GM12878 (cell line): ENCODE measurements at regions not wholly inside any gene's neighbourhood (a gene's known extent, or its start where the extent isn't known, plus 50 kb on each side); places are given as distances from the start of the nearest gene placed in this dataset.

Experiments used
- ATAC-seq: fragments of 200-7000 bp; cut with Tn5 transposase; 3 replicates; pipeline ENCODE4 v1.9.1; 2020; ENCODE audit warnings: mild to moderate bottlenecking, moderate library complexity
- BruUV-seq: library from RNA; stranded (reverse); fragments of 400-500 nt; replicated peaks from 2 replicates; lab custom pipeline; 2021; lab: Mats Ljungman, UMichigan
- CTCF ChIA-PET: fragments of 300-600 bp; sonication (Branson Sonifier 250); formaldehyde crosslinking; extraction: SDS; loops from one replicate; lab custom pipeline; 2021; ENCODE audit warnings: inconsistent platforms; lab: Yijun Ruan, JAX
- POLR2A ChIA-PET: fragments of 350-600 bp; formaldehyde crosslinking; extraction: SDS; loops from one replicate; lab custom pipeline; 2021; ENCODE audit warnings: inconsistent platforms; lab: Charles Lee
- RAD21 ChIA-PET: fragments of 300-600 bp; sonication (Branson Sonifier 250); formaldehyde crosslinking; loops from one replicate; lab custom pipeline; 2023; ENCODE audit warnings: antibody characterized with exemption; ENCODE audit not compliant: unreplicated experiment; lab: Charles Lee
- SMC1A ChIA-PET: fragments of 300-600 bp; sonication (Branson Sonifier 250); formaldehyde crosslinking; loops from one replicate; lab custom pipeline; 2023; ENCODE audit not compliant: unreplicated experiment, uncharacterized antibody; lab: Charles Lee
- DNase-seq: peaks from one replicate; pipeline ENCODE4 v3.0.0-alpha.2; 2011; ENCODE audit warnings: low read depth, low spot score
- FAIRE-seq: peaks from 3 replicates; lab custom pipeline; 2011; peaks lifted over from hg19 to GRCh38; lab: Jason Lieb, UNC
- H2AFZ ChIP-seq: 2 replicates; pipeline ENCODE4 v1.6.0; 2011; ENCODE audit warnings: low read depth, low read length, control low read depth; ENCODE audit not compliant: control insufficient read depth
- H3K27ac ChIP-seq: 2 replicates; pipeline ENCODE4 v1.5.1; 2011; ENCODE audit warnings: control low read depth; ENCODE audit not compliant: control insufficient read depth, insufficient read depth
- H3K27me3 ChIP-seq, 2 experiments: replicated peaks in 1 of 2; 2 replicates each; pipeline versions ENCODE4 v1.6.0 to v1.6.1; 2011; ENCODE audit warnings: low read length in 1 of 2; ENCODE audit not compliant: control insufficient read depth in 2 of 2, insufficient read depth in 2 of 2
- H3K36me3 ChIP-seq, 2 experiments: 2 replicates each; pipeline ENCODE4 v1.5.1; 2011; ENCODE audit warnings: low read length in 1 of 2; ENCODE audit not compliant: control insufficient read depth in 2 of 2, insufficient read depth in 2 of 2
- H3K4me1 ChIP-seq: 2 replicates; pipeline ENCODE4 v1.6.1; 2011; ENCODE audit warnings: mild to moderate bottlenecking, low read length, moderate library complexity, mixed read lengths; ENCODE audit not compliant: control insufficient read depth, insufficient read depth
- H3K4me2 ChIP-seq: 2 replicates; pipeline ENCODE4 v1.6.0; 2011; ENCODE audit warnings: control low read depth; ENCODE audit not compliant: control insufficient read depth, insufficient read depth
- H3K4me3 ChIP-seq: fragments of 200-600 bp; sonication (generic); 2 replicates; pipeline ENCODE4 v1.5.1; 2016
- H3K79me2 ChIP-seq: 2 replicates; pipeline ENCODE4 v1.6.0; 2011; ENCODE audit warnings: low read length; ENCODE audit not compliant: control insufficient read depth, insufficient read depth
- H3K9ac ChIP-seq: 2 replicates; pipeline ENCODE4 v1.8.0; 2011; ENCODE audit warnings: low read length, control low read depth, mixed read lengths; ENCODE audit not compliant: control insufficient read depth, insufficient read depth
- H3K9me3 ChIP-seq: replicated peaks from 3 replicates; pipeline ENCODE4 v1.5.1; 2011; ENCODE audit warnings: mild to moderate bottlenecking, low read length; ENCODE audit not compliant: control insufficient read depth, insufficient read depth
- H4K20me1 ChIP-seq: 2 replicates; pipeline ENCODE4 v1.6.0; 2011; ENCODE audit not compliant: control insufficient read depth, insufficient read depth
- ATF3 ChIP-seq: IDR thresholded peaks from 2 replicates; pipeline ENCODE4 v1.6.1; 2011; ENCODE audit warnings: low read depth, mild to moderate bottlenecking, low read length, moderate library complexity, borderline replicate concordance; ENCODE audit errors: extremely low read depth
- BCLAF1 ChIP-seq: fragments of 450-650 bp; IDR thresholded peaks from 2 replicates; pipeline ENCODE4 v1.6.1; 2017; ENCODE audit warnings: antibody characterized with exemption, mild to moderate bottlenecking, moderate library complexity
- CBFB ChIP-seq: IDR thresholded peaks from 2 replicates; pipeline ENCODE4 v1.6.1; 2016; ENCODE audit warnings: antibody characterized with exemption, low read depth
- EED ChIP-seq: sonication (generic); IDR thresholded peaks from 2 replicates; pipeline ENCODE4 v1.6.1; 2016; ENCODE audit warnings: antibody characterized with exemption, low read depth
- FOS ChIP-seq: IDR thresholded peaks from 3 replicates; pipeline ENCODE4 v1.6.1; 2011; ENCODE audit warnings: borderline replicate concordance; ENCODE audit not compliant: insufficient read length; ENCODE audit errors: extremely low read depth
- HDAC6 ChIP-seq: fragments of 200-600 bp; sonication (generic); IDR thresholded peaks from one replicate; pipeline ENCODE4 v1.8.0; 2017; ENCODE audit warnings: antibody characterized with exemption; ENCODE audit not compliant: unreplicated experiment
- JUND ChIP-seq: IDR thresholded peaks from 2 replicates; pipeline ENCODE4 v1.6.1; 2012; ENCODE audit warnings: low read depth, mild to moderate bottlenecking, low read length, improper control_type of control experiment, moderate library complexity
- KDM1A ChIP-seq: fragments of 200-600 bp; sonication (generic); IDR thresholded peaks from 2 replicates; pipeline ENCODE4 v1.6.1; 2016; ENCODE audit warnings: borderline replicate concordance
- MEF2B ChIP-seq: fragments of 450-650 bp; IDR thresholded peaks from 2 replicates; pipeline ENCODE4 v1.6.1; 2018; ENCODE audit warnings: mild to moderate bottlenecking, moderate library complexity; ENCODE audit not compliant: partially characterized antibody, poor library complexity, severe bottlenecking
- MLLT1 ChIP-seq: fragments of 450-650 bp; IDR thresholded peaks from 2 replicates; pipeline ENCODE4 v1.6.1; 2016; ENCODE audit warnings: mild to moderate bottlenecking
- POLR2A ChIP-seq: IDR thresholded peaks from 2 replicates; pipeline ENCODE4 v1.6.1; 2011; ENCODE audit warnings: low read depth, mild to moderate bottlenecking, low read length
- RAD21 ChIP-seq: IDR thresholded peaks from 2 replicates; pipeline ENCODE4 v1.6.1; 2011; ENCODE audit warnings: mild to moderate bottlenecking, low read depth, low read length, moderate library complexity; ENCODE audit not compliant: insufficient read depth
- RAD51 ChIP-seq: fragments of 450-650 bp; IDR thresholded peaks from 2 replicates; pipeline ENCODE4 v1.6.1; 2016; ENCODE audit warnings: moderate library complexity, mild to moderate bottlenecking, inconsistent platforms
- STAT3 ChIP-seq: IDR thresholded peaks from 2 replicates; pipeline ENCODE4 v1.6.1; 2011; ENCODE audit warnings: low read depth, low read length, improper control_type of control experiment
- TCF3 ChIP-seq: IDR thresholded peaks from 2 replicates; pipeline ENCODE4 v1.6.1; 2012; ENCODE audit warnings: low read depth, mild to moderate bottlenecking, low read length, borderline replicate concordance; ENCODE audit not compliant: insufficient read depth
- USF2 ChIP-seq: IDR thresholded peaks from 2 replicates; pipeline ENCODE4 v1.6.1; 2011; ENCODE audit warnings: low read depth, low read length, improper control_type of control experiment, borderline replicate concordance
- YBX1 ChIP-seq: fragments of 450-650 bp; IDR thresholded peaks from 2 replicates; pipeline ENCODE4 v1.6.1; 2016; ENCODE audit warnings: antibody characterized with exemption
- ZBED1 ChIP-seq: IDR thresholded peaks from 2 replicates; pipeline ENCODE4 v1.6.1; 2016; ENCODE audit warnings: borderline replicate concordance
- ZNF207 ChIP-seq: fragments of 450-650 bp; IDR thresholded peaks from 2 replicates; pipeline ENCODE4 v1.6.1; 2014; ENCODE audit warnings: antibody characterized with exemption, mild to moderate bottlenecking, borderline replicate concordance
- WGBS: methylation state at CpG from one replicate; pipeline ENCODE4 v1.1.6; 2016; ENCODE audit warnings: low lambda C conversion rate; ENCODE audit not compliant: insufficient replicate concordance, insufficient coverage; ENCODE audit errors: missing lambda C conversion rate; 5-methylcytosine and 5-hydroxymethylcytosine counted together
- in situ Hi-C: fragments of 300-500 bp; cut with MboI; formaldehyde crosslinking; loops from 9 replicates; pipeline ENCODE4 v1.14.3; 2018; ENCODE audit warnings: mixed read lengths
- intact Hi-C: fragments of 100-400 bp; cut with micrococcal nuclease; formaldehyde crosslinking; loops from one replicate; pipeline ENCODE4 v1.14.2; 2022; ENCODE audit not compliant: unreplicated experiment

- TF ChIP-seq BCLAF1: no peak
- TF ChIP-seq ZBED1: no peak
- TF ChIP-seq HDAC6: no peak
- no peak for TF ChIP-seq MEF2B
- TF ChIP-seq, all 136 proteins: peak for 0
Measured at GRCh38 chr12:46445551-46446235, 73.1 kb upstream of the SLC38A2 start (continued).

GRCh38 chr12:46445093-46445492 is 72.5 kb upstream of the SLC38A2 start:
- ChIA-PET RAD21 (interaction anchor here (1.6 kb wide), 1 partner anchor 216 kb away, joined by 4 read pairs; no protein-coding TSS in a partner anchor), POLR2A (no interaction called here), CTCF (interaction anchor here (1.0 kb wide), 1 partner anchor 81 kb away, joined by 3 read pairs; no protein-coding TSS in a partner anchor), SMC1A (interaction anchor here (0.6 to 1.8 kb wide), 2 partner anchors 14 to 58 kb away, joined by 4 read pairs; no protein-coding TSS in a partner anchor)
- Histone ChIP-seq H2AFZ (no peak overlapping the region), H3K4me2 (no peak overlapping the region), H3K9ac (no peak overlapping the region), H3K4me1 (no peaks in the 10 kb centered on the region), H4K20me1 (no peaks in the 10 kb centered on the region), H3K36me3 (no peaks in the 10 kb centered on the region), H3K27me3 (no peaks in the 10 kb centered on the region), H3K4me3 (no peak overlapping the region), H3K79me2 (no peaks in the 10 kb centered on the region), H3K27ac (no peak overlapping the region), H3K9me3 (no peaks in the 10 kb centered on the region)
- no TSS peak for BruUV-seq
- intact Hi-C loops (no loop called here), in situ Hi-C loops (no loop called here)
- FAIRE-seq (no peak), DNase-seq (no peak), ATAC-seq (no peak)
- 100% methylated on average over 4 of the region's 4 CpGs for WGBS
- TF ChIP-seq FOS: no peak
- TF ChIP-seq KDM1A: no peak
- TF ChIP-seq EED: no peak
- TF ChIP-seq RAD21: no peak
- TF ChIP-seq CBFB: no peak
- no peak for TF ChIP-seq USF2
- no peak for TF ChIP-seq STAT3
- TF ChIP-seq YBX1: no peak
- TF ChIP-seq ZNF207: no peak
- no peak for TF ChIP-seq POLR2A
- TF ChIP-seq MLLT1: no peak
- TF ChIP-seq TCF3: no peak
- TF ChIP-seq RAD51: no peak
- no peak for TF ChIP-seq JUND
- no peak for TF ChIP-seq ATF3
